DOHH2 (cell line): ENCODE measurements at regions not wholly inside any gene's neighbourhood (a gene's known extent, or its start where the extent isn't known, plus 50 kb on each side); places are given as distances from the start of the nearest gene placed in this dataset.
A peak's percentile ranks its signal among the peaks of the same experiment; 100 is the strongest.

Source experiments
- H3F3A ChIP-seq: fragments of 200-600 bp; sonication (generic), shearing (Covaris generic); 2 replicates; pipeline ENCODE4 v1.6.0; 2016; ENCODE audit warnings: antibody characterized with exemption, mild to moderate bottlenecking; ENCODE audit not compliant: control insufficient read depth, insufficient read depth
- H3K27ac ChIP-seq: fragments of 200-600 bp; sonication (generic); 2 replicates; pipeline ENCODE4 v1.5.1; 2014; ENCODE audit warnings: low read depth, mild to moderate bottlenecking, low read length, moderate library complexity
- H3K27me3 ChIP-seq: fragments of 200-600 bp; sonication (generic); 2 replicates; pipeline ENCODE4 v1.6.1; 2014; ENCODE audit warnings: mild to moderate bottlenecking, low read length, mixed read lengths; ENCODE audit not compliant: control insufficient read depth
- H3K36me3 ChIP-seq: fragments of 200-600 bp; sonication (generic); 2 replicates; pipeline ENCODE4 v1.6.1; 2014; ENCODE audit warnings: mild to moderate bottlenecking, low read length, moderate library complexity, mixed read lengths; ENCODE audit not compliant: control insufficient read depth
- H3K4me1 ChIP-seq: fragments of 200-600 bp; sonication (generic); 2 replicates; pipeline ENCODE4 v1.6.1; 2014; ENCODE audit warnings: mild to moderate bottlenecking, low read length, mixed read lengths; ENCODE audit not compliant: control insufficient read depth
- H3K4me2 ChIP-seq: fragments of 200-600 bp; sonication (generic); 2 replicates; pipeline ENCODE4 v1.6.0; 2014; ENCODE audit warnings: mild to moderate bottlenecking, low read length, moderate library complexity
- H3K4me3 ChIP-seq: fragments of 200-600 bp; sonication (generic); 2 replicates; pipeline ENCODE4 v1.5.1; 2014; ENCODE audit warnings: mild to moderate bottlenecking, low read length, mixed read lengths
- H3K79me2 ChIP-seq: fragments of 200-600 bp; sonication (generic); 2 replicates; pipeline ENCODE4 v1.6.1; 2014; ENCODE audit warnings: mild to moderate bottlenecking, low read length, mixed read lengths; ENCODE audit not compliant: control insufficient read depth
- H3K9me2 ChIP-seq: fragments of 200-600 bp; sonication (generic); replicated peaks from 2 replicates; pipeline ENCODE4 v1.6.1; 2014; ENCODE audit warnings: mild to moderate bottlenecking, low read length, mixed read lengths; ENCODE audit not compliant: control insufficient read depth
- H3K9me3 ChIP-seq: fragments of 200-600 bp; sonication (generic); 2 replicates; pipeline ENCODE4 v1.6.1; 2014; ENCODE audit warnings: antibody characterized with exemption, low read length, mixed read lengths; ENCODE audit not compliant: control insufficient read depth, insufficient read depth
- H4K20me1 ChIP-seq: fragments of 200-600 bp; sonication (generic); 2 replicates; pipeline ENCODE4 v1.6.0; 2014; ENCODE audit warnings: low read depth, mild to moderate bottlenecking, antibody characterized with exemption, low read length, moderate library complexity; ENCODE audit not compliant: control insufficient read depth, insufficient read depth
- CTCF ChIP-seq: fragments of 200-600 bp; sonication (generic); IDR thresholded peaks from one replicate; pipeline ENCODE4 v1.5.1; 2014; ENCODE audit warnings: antibody characterized with exemption, mild to moderate bottlenecking, low read depth, low read length; ENCODE audit not compliant: poor library complexity, severe bottlenecking
- EZH2phosphoT487 ChIP-seq: fragments of 200-600 bp; sonication (generic); IDR thresholded peaks from 2 replicates; pipeline ENCODE4 v1.6.1; 2017; ENCODE audit warnings: borderline replicate concordance, mild to moderate bottlenecking, antibody characterized with exemption, low read length, moderate library complexity, mixed read lengths

- H3K4me2 ChIP-seq = peak overlapping the region; percentile 35
- TF ChIP-seq CTCF (no peak), EZH2phosphoT487 (no peak)
- H4K20me1 ChIP-seq = no peaks in the 10 kb centered on the region; the same call in 1 of the 2 replicates
These were observed 63.2 kb upstream of the TIAM2 start for GRCh38 chr6:154931711-154932424.

DNA sequence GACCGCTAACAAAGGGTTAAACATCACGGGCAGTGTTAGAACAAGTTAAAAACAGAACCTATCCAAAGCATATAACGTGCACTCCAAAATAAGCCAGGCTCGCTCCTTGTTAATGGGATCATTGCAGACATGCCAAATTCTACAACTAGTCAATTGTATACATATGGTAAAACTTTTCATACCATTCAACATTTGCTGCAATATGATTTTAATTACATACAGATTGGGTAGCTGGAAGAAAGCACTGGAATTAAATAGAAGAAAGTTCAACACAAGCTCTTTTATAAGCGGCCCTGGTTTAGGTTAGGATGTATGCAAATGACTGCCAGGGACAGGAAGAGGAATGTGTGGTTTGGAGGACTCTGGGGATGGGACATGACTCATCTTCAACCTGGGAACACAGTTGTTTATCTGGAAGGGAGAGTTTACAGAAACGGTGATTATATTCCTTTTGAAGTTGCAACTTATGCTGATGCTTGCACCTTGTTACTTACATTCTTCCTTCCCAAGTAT, 62.5 kb upstream of the TIAM2 start:
- H3K9me2 ChIP-seq = no peaks in the 10 kb centered on the region
- no peaks in the 10 kb centered on the region for H3K9me3 ChIP-seq
- no peaks in the 10 kb centered on the region for H3K79me2 ChIP-seq
- no peak for TF ChIP-seq EZH2phosphoT487
- no peak for TF ChIP-seq CTCF
- no peaks in the 10 kb centered on the region for H3F3A ChIP-seq
- no peaks in the 10 kb centered on the region; the same call in 1 of the 2 replicates for H4K20me1 ChIP-seq
- H3K27me3 ChIP-seq = no peaks in the 10 kb centered on the region
- H3K4me3 ChIP-seq = no peak overlapping the region
- H3K4me1 ChIP-seq = peaks cover 17% of the 10 kb centered on the region
- H3K36me3 ChIP-seq = no peaks in the 10 kb centered on the region
- H3K4me2 ChIP-seq = peak overlapping the region; percentile 35; the same call in 1 of the 2 replicates
- H3K27ac ChIP-seq = no peak overlapping the region

More at GRCh38 chr6:154931711-154932424, 63.2 kb upstream of the TIAM2 start:
- H3K27me3 ChIP-seq = no peaks in the 10 kb centered on the region
- no peaks in the 10 kb centered on the region for H3K36me3 ChIP-seq
- H3K27ac ChIP-seq = no peak overlapping the region
- H3K9me2 ChIP-seq = no peaks in the 10 kb centered on the region
- no peaks in the 10 kb centered on the region for H3K9me3 ChIP-seq
- H3K4me3 ChIP-seq = no peak overlapping the region
- no peaks in the 10 kb centered on the region for H3K79me2 ChIP-seq
- no peaks in the 10 kb centered on the region for H3F3A ChIP-seq
- H3K4me1 ChIP-seq = peaks cover 17% of the 10 kb centered on the region

- H3K4me2 ChIP-seq = no peak overlapping the region
- TF ChIP-seq CTCF (no peak), EZH2phosphoT487 (no peak)
- no peaks in the 10 kb centered on the region for H3K27me3 ChIP-seq
These were observed 61.8 kb upstream of the TIAM2 start for GRCh38 chr6:154933181-154933827.

More at GRCh38 chr6:154933181-154933827, 61.8 kb upstream of the TIAM2 start:
- no peak overlapping the region for H3K27ac ChIP-seq
- H3K4me3 ChIP-seq = no peak overlapping the region
- no peaks in the 10 kb centered on the region for H3F3A ChIP-seq
- no peaks in the 10 kb centered on the region for H3K79me2 ChIP-seq
- H3K4me1 ChIP-seq = peaks cover 17% of the 10 kb centered on the region
- no peaks in the 10 kb centered on the region for H3K36me3 ChIP-seq
- no peaks in the 10 kb centered on the region for H3K9me2 ChIP-seq
- H3K9me3 ChIP-seq = no peaks in the 10 kb centered on the region
- H4K20me1 ChIP-seq = no peaks in the 10 kb centered on the region; the same call in 1 of the 2 replicates
